ENCODE measurements at regions not wholly inside any gene's neighbourhood (a gene's known extent, or its start where the extent isn't known, plus 50 kb on each side); places are given as distances from the start of the nearest gene placed in this dataset.
"Not testable (repeated sequence)": the region's sequence is repeated elsewhere in the genome, so short reads cannot be mapped to it uniquely, and the experiment has no call there.

DNA sequence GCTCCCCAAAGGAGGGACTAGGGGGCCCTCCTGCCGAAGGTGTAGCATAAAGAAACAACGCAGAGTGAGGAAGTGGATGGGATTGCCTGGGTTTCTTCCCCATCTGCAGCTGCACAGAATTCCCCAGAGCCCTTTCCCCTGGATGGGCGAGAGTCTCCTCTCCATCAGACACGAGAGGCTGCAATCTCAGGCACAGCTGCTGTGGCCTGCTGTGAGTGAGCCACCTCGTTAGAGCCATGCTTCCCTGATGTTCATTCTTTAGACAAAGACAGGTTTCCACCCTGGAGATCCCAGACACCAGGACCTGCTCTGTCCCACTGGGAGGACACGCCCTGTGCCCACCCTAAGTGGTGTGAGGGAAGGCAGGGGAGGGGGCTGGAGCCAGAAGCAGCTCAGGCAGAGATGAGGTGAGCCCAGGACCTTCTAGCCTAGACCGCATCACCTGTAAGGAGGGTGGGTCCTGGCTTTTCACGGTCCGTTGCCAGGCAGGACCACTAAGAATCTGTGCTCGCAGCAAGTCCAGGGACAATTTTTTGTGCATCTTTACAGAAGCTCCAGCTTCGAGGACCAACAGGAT is 268.6 kb upstream of the TCERG1L start:
- no peak overlapping the region for H3K4me3 ChIP-seq (ENCODE audit: low read length)
- H3K4ac ChIP-seq (ENCODE audit: low read depth, low read length), result no peak overlapping the region
- H3K36me3 ChIP-seq (ENCODE audit: control insufficient read depth, insufficient read depth, low read length), result no peaks in the 10 kb centered on the region
- no peaks in the 10 kb centered on the region for H3K79me1 ChIP-seq (ENCODE audit: low read length)
- no peak for DNase-seq
- H3K9ac ChIP-seq (ENCODE audit: low read length), result no peak overlapping the region
- no peak overlapping the region for H3K23ac ChIP-seq (ENCODE audit: low read length)
- no peak overlapping the region for H3K56ac ChIP-seq (ENCODE audit: low read length)
- H2BK120ac ChIP-seq (ENCODE audit: low read depth, low read length), result no peak overlapping the region
- WGBS (ENCODE audit: extremely low coverage, insufficient coverage, low lambda C conversion rate), result no CpG with 5 or more reads among the region's 11 CpGs
- H2BK5ac ChIP-seq (ENCODE audit: low read length), result no peak overlapping the region
- no peak overlapping the region for H4K8ac ChIP-seq (ENCODE audit: low read depth, low read length)
- no peak overlapping the region for H2AK5ac ChIP-seq (ENCODE audit: low read length)
- no peak overlapping the region for H3K27ac ChIP-seq (ENCODE audit: low read depth, low read length)
- H3K4me2 ChIP-seq (ENCODE audit: low read length), result no peak overlapping the region
- H3K4me1 ChIP-seq (ENCODE audit: control insufficient read depth, low read depth, low read length), result no peaks in the 10 kb centered on the region
- no peaks in the 10 kb centered on the region for H3K27me3 ChIP-seq (ENCODE audit: insufficient read depth, low read length, poor library complexity)
- H3K18ac ChIP-seq (ENCODE audit: low read length), result no peak overlapping the region
- H2BK15ac ChIP-seq (replicated peaks; ENCODE audit: low read depth), result no peak overlapping the region
- H4K5ac ChIP-seq (ENCODE audit: low read length), result no peak overlapping the region
- H3K79me2 ChIP-seq (ENCODE audit: control insufficient read depth, insufficient read depth, low read length), result no peaks in the 10 kb centered on the region

DNA sequence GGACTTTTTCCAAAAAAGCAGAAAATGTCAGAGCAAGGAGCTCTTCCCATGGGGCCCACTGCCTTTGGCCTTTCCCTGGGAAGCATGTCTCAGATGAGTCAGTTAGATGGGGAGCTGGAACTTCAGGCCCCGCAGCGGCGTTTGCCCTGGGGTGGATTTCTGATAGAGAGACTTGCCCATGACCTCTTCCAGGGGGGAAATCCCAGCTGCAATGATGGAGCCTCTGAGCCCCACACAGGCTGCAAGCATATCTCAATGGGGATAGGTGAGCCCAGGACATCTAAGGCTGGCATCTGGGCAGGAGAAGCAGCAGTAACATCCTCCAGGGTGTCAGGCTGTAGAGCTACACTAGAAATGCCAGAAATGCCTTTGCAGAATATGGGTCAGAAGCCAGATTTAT is 269.2 kb upstream of the TCERG1L start:
- H3K18ac ChIP-seq (ENCODE audit: low read length), result no peak overlapping the region

DNA sequence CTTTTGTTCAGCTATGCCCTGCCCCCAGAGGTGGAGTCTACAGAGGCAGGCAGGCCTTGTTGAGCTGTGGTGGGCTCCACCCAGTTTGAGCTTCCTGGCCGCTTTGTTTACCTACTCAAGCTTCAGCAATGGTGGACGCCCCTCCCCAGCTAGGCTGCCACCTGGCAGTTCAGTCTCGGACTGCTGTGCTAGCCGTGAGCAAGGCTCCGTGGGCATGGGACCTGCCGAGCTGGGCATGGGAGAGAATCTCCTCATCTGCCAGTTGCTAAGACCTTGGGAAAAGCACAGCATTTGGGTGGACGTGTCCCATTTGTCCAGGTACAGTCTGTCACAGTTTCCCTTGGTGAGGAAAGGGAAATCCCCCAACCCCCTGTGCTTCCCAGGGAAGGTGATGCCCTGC is 270.0 kb upstream of the TCERG1L start:
- not testable (repeated sequence) for DNase-seq; H3K9ac ChIP-seq (ENCODE audit: low read length); H3K4me1 ChIP-seq (ENCODE audit: control insufficient read depth, low read depth, low read length); H2BK15ac ChIP-seq (replicated peaks; ENCODE audit: low read depth); H2BK5ac ChIP-seq (ENCODE audit: low read length); H3K79me2 ChIP-seq (ENCODE audit: control insufficient read depth, insufficient read depth, low read length); H3K4me3 ChIP-seq (ENCODE audit: low read length); H2AK5ac ChIP-seq (ENCODE audit: low read length); H2BK120ac ChIP-seq (ENCODE audit: low read depth, low read length); H3K36me3 ChIP-seq (ENCODE audit: control insufficient read depth, insufficient read depth, low read length); H3K23ac ChIP-seq (ENCODE audit: low read length); H3K4ac ChIP-seq (ENCODE audit: low read depth, low read length); H3K27ac ChIP-seq (ENCODE audit: low read depth, low read length); H3K56ac ChIP-seq (ENCODE audit: low read length); H3K79me1 ChIP-seq (ENCODE audit: low read length); H4K8ac ChIP-seq (ENCODE audit: low read depth, low read length); H3K18ac ChIP-seq (ENCODE audit: low read length); H3K27me3 ChIP-seq (ENCODE audit: insufficient read depth, low read length, poor library complexity); H3K4me2 ChIP-seq (ENCODE audit: low read length); H4K5ac ChIP-seq (ENCODE audit: low read length)
- WGBS (ENCODE audit: extremely low coverage, insufficient coverage, low lambda C conversion rate), result no CpG with 5 or more reads among the region's 7 CpGs

More for the DNA sequence above, 269.2 kb upstream of the TCERG1L start:
- Histone ChIP-seq H3K79me2 (ENCODE audit: control insufficient read depth, insufficient read depth, low read length) (no peaks in the 10 kb centered on the region), H3K56ac (ENCODE audit: low read length) (no peak overlapping the region), H3K23ac (ENCODE audit: low read length) (no peak overlapping the region), H2BK120ac (ENCODE audit: low read depth, low read length) (no peak overlapping the region), H3K27me3 (ENCODE audit: insufficient read depth, low read length, poor library complexity) (no peaks in the 10 kb centered on the region), H2AK5ac (ENCODE audit: low read length) (no peak overlapping the region), H2BK5ac (ENCODE audit: low read length) (no peak overlapping the region), H3K4ac (ENCODE audit: low read depth, low read length) (no peak overlapping the region), H2BK15ac (replicated peaks; ENCODE audit: low read depth) (no peak overlapping the region), H3K4me3 (ENCODE audit: low read length) (no peak overlapping the region), H3K9ac (ENCODE audit: low read length) (no peak overlapping the region), H3K4me2 (ENCODE audit: low read length) (no peak overlapping the region), H4K8ac (ENCODE audit: low read depth, low read length) (no peak overlapping the region), H3K36me3 (ENCODE audit: control insufficient read depth, insufficient read depth, low read length) (no peaks in the 10 kb centered on the region), H3K4me1 (ENCODE audit: control insufficient read depth, low read depth, low read length) (no peaks in the 10 kb centered on the region), H4K5ac (ENCODE audit: low read length) (no peak overlapping the region), H3K27ac (ENCODE audit: low read depth, low read length) (no peak overlapping the region), H3K79me1 (ENCODE audit: low read length) (no peaks in the 10 kb centered on the region)
- WGBS (ENCODE audit: extremely low coverage, insufficient coverage, low lambda C conversion rate), result no CpG with 5 or more reads among the region's 3 CpGs
- DNase-seq, result no peak

DNA sequence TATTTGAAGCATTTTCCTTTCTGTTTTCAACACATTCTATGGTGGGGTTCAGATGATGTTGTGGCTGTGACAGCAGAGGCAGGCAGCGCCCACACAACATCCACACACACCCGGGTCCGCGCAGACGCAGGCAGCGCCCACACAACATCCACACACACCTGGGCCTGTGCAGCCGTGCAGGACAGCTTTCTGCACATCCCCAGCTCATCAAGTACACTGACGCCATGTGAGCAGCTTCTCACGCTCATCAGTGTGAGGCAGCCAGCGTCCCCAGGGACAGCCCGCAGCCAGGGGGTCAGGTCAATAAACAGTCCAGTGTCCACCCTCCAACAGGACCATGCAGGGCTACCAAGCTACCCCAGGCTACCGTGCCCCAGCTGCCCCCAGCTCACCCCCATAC is 272.8 kb upstream of the TCERG1L start:
- Histone ChIP-seq H2BK15ac (replicated peaks; ENCODE audit: low read depth) (no peak overlapping the region), H3K27me3 (ENCODE audit: insufficient read depth, low read length, poor library complexity) (no peaks in the 10 kb centered on the region), H3K4ac (ENCODE audit: low read depth, low read length) (no peak overlapping the region), H3K4me3 (ENCODE audit: low read length) (no peak overlapping the region), H3K27ac (ENCODE audit: low read depth, low read length) (no peak overlapping the region), H4K5ac (ENCODE audit: low read length) (no peak overlapping the region), H2BK5ac (ENCODE audit: low read length) (no peak overlapping the region), H3K56ac (ENCODE audit: low read length) (no peak overlapping the region), H3K23ac (ENCODE audit: low read length) (no peak overlapping the region), H3K18ac (ENCODE audit: low read length) (no peak overlapping the region), H3K9ac (ENCODE audit: low read length) (no peak overlapping the region), H2BK120ac (ENCODE audit: low read depth, low read length) (no peak overlapping the region), H3K79me1 (ENCODE audit: low read length) (no peaks in the 10 kb centered on the region), H2AK5ac (ENCODE audit: low read length) (no peak overlapping the region), H3K79me2 (ENCODE audit: control insufficient read depth, insufficient read depth, low read length) (no peaks in the 10 kb centered on the region), H4K8ac (ENCODE audit: low read depth, low read length) (no peak overlapping the region), H3K4me1 (ENCODE audit: control insufficient read depth, low read depth, low read length) (no peaks in the 10 kb centered on the region), H3K36me3 (ENCODE audit: control insufficient read depth, insufficient read depth, low read length) (no peaks in the 10 kb centered on the region), H3K4me2 (ENCODE audit: low read length) (no peak overlapping the region)
- WGBS (ENCODE audit: extremely low coverage, insufficient coverage, low lambda C conversion rate), result no CpG with 5 or more reads among the region's 12 CpGs
- no peak for DNase-seq

DNA sequence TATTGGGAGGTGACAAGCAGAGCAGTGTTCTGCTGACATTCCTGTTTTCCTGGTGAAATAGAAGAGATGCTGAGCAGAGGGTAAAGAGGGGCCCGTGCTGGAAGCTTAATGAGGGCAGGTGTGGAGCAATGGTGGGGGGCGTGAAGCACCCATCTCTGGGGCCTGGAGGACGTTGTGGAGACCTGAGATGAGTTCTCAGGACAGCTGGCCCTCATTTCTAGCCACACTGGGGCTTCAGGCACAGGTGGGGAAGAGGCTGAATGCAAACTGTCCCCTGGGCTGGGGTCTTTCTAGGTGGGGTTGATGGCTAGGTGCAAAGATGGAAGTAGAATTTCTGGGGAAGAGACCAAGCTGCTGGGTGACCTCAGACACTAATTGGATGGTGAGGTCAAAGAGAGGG is 274.2 kb upstream of the TCERG1L start:
- H2BK15ac ChIP-seq (replicated peaks; ENCODE audit: low read depth), result no peak overlapping the region
- no peak overlapping the region for H2BK5ac ChIP-seq (ENCODE audit: low read length)
- H3K56ac ChIP-seq (ENCODE audit: low read length), result no peak overlapping the region
- no peaks in the 10 kb centered on the region for H3K79me1 ChIP-seq (ENCODE audit: low read length)
- DNase-seq, result no peak
- no peaks in the 10 kb centered on the region for H3K27me3 ChIP-seq (ENCODE audit: insufficient read depth, low read length, poor library complexity)
- H4K8ac ChIP-seq (ENCODE audit: low read depth, low read length), result no peak overlapping the region
- no peak overlapping the region for H3K4me2 ChIP-seq (ENCODE audit: low read length)
- H3K79me2 ChIP-seq (ENCODE audit: control insufficient read depth, insufficient read depth, low read length), result no peaks in the 10 kb centered on the region
- no peak overlapping the region for H2AK5ac ChIP-seq (ENCODE audit: low read length)
- no peak overlapping the region for H3K23ac ChIP-seq (ENCODE audit: low read length)
- H3K4me1 ChIP-seq (ENCODE audit: control insufficient read depth, low read depth, low read length), result no peaks in the 10 kb centered on the region
- no peak overlapping the region for H3K4me3 ChIP-seq (ENCODE audit: low read length)
- no peaks in the 10 kb centered on the region for H3K36me3 ChIP-seq (ENCODE audit: control insufficient read depth, insufficient read depth, low read length)
- WGBS (ENCODE audit: extremely low coverage, insufficient coverage, low lambda C conversion rate), result no CpG with 5 or more reads among the region's 3 CpGs
- H2BK120ac ChIP-seq (ENCODE audit: low read depth, low read length), result no peak overlapping the region
- H3K18ac ChIP-seq (ENCODE audit: low read length), result no peak overlapping the region
- H4K5ac ChIP-seq (ENCODE audit: low read length), result no peak overlapping the region
- no peak overlapping the region for H3K27ac ChIP-seq (ENCODE audit: low read depth, low read length)
- H3K9ac ChIP-seq (ENCODE audit: low read length), result no peak overlapping the region
- H3K4ac ChIP-seq (ENCODE audit: low read depth, low read length), result no peak overlapping the region

DNA sequence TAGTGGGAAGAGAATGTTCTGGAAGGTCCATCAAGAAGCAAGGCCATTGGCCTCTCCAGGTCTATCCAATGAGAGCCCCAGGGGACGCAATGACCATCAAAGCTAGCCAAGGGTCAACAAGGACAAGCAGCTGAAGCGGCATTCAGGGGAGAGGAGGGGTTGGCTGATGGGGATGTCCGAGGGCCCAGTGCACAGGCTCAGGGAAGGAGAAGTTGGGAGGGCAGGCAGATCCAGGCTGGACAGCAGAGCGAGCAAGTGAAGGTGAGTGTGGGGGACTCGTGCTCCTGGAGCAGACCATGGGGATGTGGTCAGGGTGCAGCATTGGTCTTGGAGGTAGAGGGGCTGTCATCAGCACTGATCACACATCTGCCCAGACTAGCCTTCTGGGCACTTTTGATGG is 275.4 kb upstream of the TCERG1L start:
- Histone ChIP-seq H2AK5ac (ENCODE audit: low read length) (no peak overlapping the region), H4K5ac (ENCODE audit: low read length) (no peak overlapping the region), H2BK120ac (ENCODE audit: low read depth, low read length) (no peak overlapping the region), H3K27ac (ENCODE audit: low read depth, low read length) (no peak overlapping the region), H3K79me2 (ENCODE audit: control insufficient read depth, insufficient read depth, low read length) (no peaks in the 10 kb centered on the region), H3K18ac (ENCODE audit: low read length) (no peak overlapping the region), H2BK15ac (replicated peaks; ENCODE audit: low read depth) (no peak overlapping the region), H3K9ac (ENCODE audit: low read length) (no peak overlapping the region), H3K4ac (ENCODE audit: low read depth, low read length) (no peak overlapping the region), H3K36me3 (ENCODE audit: control insufficient read depth, insufficient read depth, low read length) (no peaks in the 10 kb centered on the region), H3K79me1 (ENCODE audit: low read length) (no peaks in the 10 kb centered on the region), H3K23ac (ENCODE audit: low read length) (no peak overlapping the region), H3K4me2 (ENCODE audit: low read length) (no peak overlapping the region), H4K8ac (ENCODE audit: low read depth, low read length) (no peak overlapping the region), H3K27me3 (ENCODE audit: insufficient read depth, low read length, poor library complexity) (no peaks in the 10 kb centered on the region), H3K56ac (ENCODE audit: low read length) (no peak overlapping the region), H3K4me3 (ENCODE audit: low read length) (no peak overlapping the region), H3K4me1 (ENCODE audit: control insufficient read depth, low read depth, low read length) (no peaks in the 10 kb centered on the region), H2BK5ac (ENCODE audit: low read length) (no peak overlapping the region)
- WGBS (ENCODE audit: extremely low coverage, insufficient coverage, low lambda C conversion rate), result no CpG with 5 or more reads among the region's 5 CpGs
- no peak for DNase-seq
